KMS-11 (cell line): ENCODE measurements at regions not wholly inside any gene's neighbourhood (a gene's known extent, or its start where the extent isn't known, plus 50 kb on each side); places are given as distances from the start of the nearest gene placed in this dataset.
"Not testable (repeated sequence)": the region's sequence is repeated elsewhere in the genome, so short reads cannot be mapped to it uniquely, and the experiment has no call there.

Experiments used
- H2AFZ ChIP-seq: fragments of 200-600 bp; sonication (generic); 2 replicates; pipeline ENCODE4 v1.6.1; 2016; ENCODE audit warnings: antibody characterized with exemption, mixed run types, low read depth
- H3K27ac ChIP-seq: fragments of 200-600 bp; sonication (generic); 2 replicates; pipeline ENCODE4 v1.6.1; 2016; ENCODE audit warnings: mild to moderate bottlenecking, mixed run types
- H3K27me3 ChIP-seq: fragments of 200-600 bp; sonication (generic); 2 replicates; pipeline ENCODE4 v1.6.1; 2017; ENCODE audit warnings: mild to moderate bottlenecking, low read depth, mixed run types, moderate library complexity; ENCODE audit not compliant: insufficient read depth
- H3K36me3 ChIP-seq: fragments of 200-600 bp; sonication (generic); 2 replicates; pipeline ENCODE4 v1.6.1; 2017; ENCODE audit warnings: mild to moderate bottlenecking, mixed run types; ENCODE audit not compliant: insufficient read depth
- H3K4me1 ChIP-seq: fragments of 200-600 bp; sonication (generic); 2 replicates; pipeline ENCODE4 v1.6.1; 2016; ENCODE audit warnings: mild to moderate bottlenecking, low read depth, mixed run types; ENCODE audit not compliant: poor library complexity, severe bottlenecking
- H3K4me2 ChIP-seq: fragments of 200-600 bp; sonication (generic); 2 replicates; pipeline ENCODE4 v1.7.0; 2016; ENCODE audit warnings: mild to moderate bottlenecking, mixed run types
- H3K4me3 ChIP-seq: fragments of 200-600 bp; sonication (generic); IDR thresholded peaks from 2 replicates; pipeline ENCODE4 v1.6.1; 2017; ENCODE audit warnings: low read depth, low read length, mixed read lengths; ENCODE audit not compliant: insufficient read depth
- H3K79me2 ChIP-seq: fragments of 200-600 bp; sonication (generic); 2 replicates; pipeline ENCODE4 v1.6.1; 2016; ENCODE audit warnings: low read depth, mixed run types; ENCODE audit not compliant: insufficient read depth
- H3K9ac ChIP-seq: fragments of 200-600 bp; sonication (generic); 2 replicates; pipeline ENCODE4 v1.6.1; 2016; ENCODE audit warnings: mild to moderate bottlenecking, mixed run types
- H4K20me1 ChIP-seq: fragments of 200-600 bp; sonication (generic); 2 replicates; pipeline ENCODE4 v1.6.1; 2016; ENCODE audit warnings: mild to moderate bottlenecking, mixed run types; ENCODE audit not compliant: insufficient read depth
- TF ChIP-seq, protein P1 (sequence below): fragments of 200-600 bp; sonication (generic); conservative IDR thresholded peaks from 2 replicates; pipeline ENCODE4 v1.6.1; 2017; ENCODE audit warnings: low read depth, mild to moderate bottlenecking, antibody characterized with exemption, low read length, moderate library complexity, mixed read lengths

DNA sequence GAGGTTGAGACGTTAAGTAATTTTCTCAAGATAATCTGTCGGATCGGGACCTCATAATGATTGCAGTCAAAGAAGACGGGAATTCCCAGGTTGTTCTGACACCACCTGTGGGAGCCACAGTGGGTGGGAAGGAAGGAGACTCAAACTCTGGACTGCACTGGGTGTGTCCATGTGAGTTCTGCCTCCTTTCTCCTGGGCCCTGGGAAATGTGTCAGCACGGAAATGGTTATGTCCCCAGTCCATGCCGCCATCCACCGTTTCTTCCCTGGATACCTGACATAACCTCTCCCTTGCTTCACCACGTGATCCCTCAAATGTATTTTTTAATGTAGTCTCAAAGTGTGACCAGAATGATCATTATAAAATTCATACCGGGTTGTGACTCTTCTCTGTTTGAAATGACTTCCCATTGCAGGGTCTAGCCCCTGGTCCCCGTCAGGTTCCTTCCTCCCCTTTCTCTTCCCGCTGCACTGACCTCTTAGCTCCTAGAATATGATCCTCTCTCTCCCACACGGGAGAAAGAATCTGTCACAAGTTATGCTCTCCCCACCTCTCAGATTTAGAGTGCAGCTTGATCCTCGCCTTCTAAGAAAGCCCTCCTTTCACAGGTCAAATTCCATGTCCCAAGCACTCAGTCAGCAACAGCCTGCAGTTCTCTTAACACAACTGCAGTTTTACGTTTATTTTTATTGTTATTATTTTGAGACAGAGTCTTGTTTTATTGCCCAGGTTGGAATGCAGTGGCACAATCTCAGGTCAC, 820.0 kb upstream of the EEF2KMT start:
- Histone ChIP-seq H3K79me2 (no peaks in the 10 kb centered on the region), H2AFZ (no peak overlapping the region), H3K4me2 (no peak overlapping the region), H3K36me3 (no peaks in the 10 kb centered on the region), H3K27ac (no peak overlapping the region), H3K9ac (no peak overlapping the region), H3K4me3 (no peak overlapping the region), H3K4me1 (no peaks in the 10 kb centered on the region), H3K27me3 (no peaks in the 10 kb centered on the region), H4K20me1 (no peaks in the 10 kb centered on the region)
- TF ChIP-seq, protein P1, sequence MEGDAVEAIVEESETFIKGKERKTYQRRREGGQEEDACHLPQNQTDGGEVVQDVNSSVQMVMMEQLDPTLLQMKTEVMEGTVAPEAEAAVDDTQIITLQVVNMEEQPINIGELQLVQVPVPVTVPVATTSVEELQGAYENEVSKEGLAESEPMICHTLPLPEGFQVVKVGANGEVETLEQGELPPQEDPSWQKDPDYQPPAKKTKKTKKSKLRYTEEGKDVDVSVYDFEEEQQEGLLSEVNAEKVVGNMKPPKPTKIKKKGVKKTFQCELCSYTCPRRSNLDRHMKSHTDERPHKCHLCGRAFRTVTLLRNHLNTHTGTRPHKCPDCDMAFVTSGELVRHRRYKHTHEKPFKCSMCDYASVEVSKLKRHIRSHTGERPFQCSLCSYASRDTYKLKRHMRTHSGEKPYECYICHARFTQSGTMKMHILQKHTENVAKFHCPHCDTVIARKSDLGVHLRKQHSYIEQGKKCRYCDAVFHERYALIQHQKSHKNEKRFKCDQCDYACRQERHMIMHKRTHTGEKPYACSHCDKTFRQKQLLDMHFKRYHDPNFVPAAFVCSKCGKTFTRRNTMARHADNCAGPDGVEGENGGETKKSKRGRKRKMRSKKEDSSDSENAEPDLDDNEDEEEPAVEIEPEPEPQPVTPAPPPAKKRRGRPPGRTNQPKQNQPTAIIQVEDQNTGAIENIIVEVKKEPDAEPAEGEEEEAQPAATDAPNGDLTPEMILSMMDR, result no peak

DNA sequence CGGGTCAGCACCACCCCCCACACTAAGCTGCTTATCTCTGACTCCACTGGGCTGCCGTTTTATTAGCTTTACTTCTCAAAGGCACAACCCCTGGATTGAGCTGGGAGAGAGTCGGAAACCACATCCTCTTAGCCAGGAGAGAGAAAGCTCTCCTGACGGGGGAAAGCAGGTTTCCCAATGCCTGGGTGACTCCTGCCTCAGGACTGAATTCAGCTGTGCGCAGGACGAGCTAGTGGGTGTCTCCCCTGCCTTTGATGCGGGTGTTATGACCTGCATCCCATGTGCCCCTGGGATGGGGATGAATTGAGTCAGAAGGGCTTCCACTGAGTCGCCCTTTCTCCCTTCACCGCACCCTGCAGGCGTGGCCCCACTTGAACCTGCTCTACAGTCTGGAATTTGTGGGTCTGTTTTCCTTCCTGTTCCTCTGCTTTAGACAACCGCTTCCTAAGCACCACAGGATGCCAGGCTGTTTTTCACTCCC, 819.2 kb upstream of the EEF2KMT start:
- TF ChIP-seq, protein P1, result no peak
- H3K9ac ChIP-seq, result no peak overlapping the region

DNA sequence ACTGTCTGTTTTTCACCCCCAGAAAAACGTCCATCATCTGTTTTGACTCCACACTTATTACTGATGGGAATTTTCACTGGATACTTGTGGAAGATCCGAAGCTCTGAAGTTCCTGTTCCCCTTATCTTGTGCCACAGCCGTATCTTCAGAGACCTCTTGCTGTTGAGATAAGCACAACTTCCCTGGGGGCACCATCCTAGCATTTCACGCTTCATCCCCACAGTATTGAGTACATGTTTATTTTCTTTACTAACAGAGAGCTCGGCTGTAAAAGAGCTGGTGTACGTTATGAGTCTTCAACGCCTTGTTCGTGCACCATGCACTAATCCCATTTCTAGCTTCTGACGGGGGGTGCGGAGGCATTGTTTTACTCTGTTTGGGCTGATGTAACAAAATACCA, 813.6 kb upstream of the EEF2KMT start:
- no peak overlapping the region for H3K27ac ChIP-seq
- H3K9ac ChIP-seq, result no peak overlapping the region
- no peaks in the 10 kb centered on the region for H3K79me2 ChIP-seq
- H2AFZ ChIP-seq, result no peak overlapping the region
- TF ChIP-seq, protein P1, result no peak
- H3K36me3 ChIP-seq, result no peaks in the 10 kb centered on the region
- H3K4me3 ChIP-seq, result no peak overlapping the region
- no peak overlapping the region for H3K4me2 ChIP-seq
- no peaks in the 10 kb centered on the region for H4K20me1 ChIP-seq
- peaks cover 25% of the 10 kb centered on the region for H3K4me1 ChIP-seq
- no peaks in the 10 kb centered on the region for H3K27me3 ChIP-seq

More for the DNA sequence above, 819.2 kb upstream of the EEF2KMT start:
- Histone ChIP-seq H3K4me3 (no peak overlapping the region), H3K4me1 (no peaks in the 10 kb centered on the region), H3K27ac (no peak overlapping the region), H3K79me2 (no peaks in the 10 kb centered on the region), H3K4me2 (no peak overlapping the region), H2AFZ (no peak overlapping the region), H3K27me3 (no peaks in the 10 kb centered on the region), H4K20me1 (no peaks in the 10 kb centered on the region), H3K36me3 (no peaks in the 10 kb centered on the region)

DNA sequence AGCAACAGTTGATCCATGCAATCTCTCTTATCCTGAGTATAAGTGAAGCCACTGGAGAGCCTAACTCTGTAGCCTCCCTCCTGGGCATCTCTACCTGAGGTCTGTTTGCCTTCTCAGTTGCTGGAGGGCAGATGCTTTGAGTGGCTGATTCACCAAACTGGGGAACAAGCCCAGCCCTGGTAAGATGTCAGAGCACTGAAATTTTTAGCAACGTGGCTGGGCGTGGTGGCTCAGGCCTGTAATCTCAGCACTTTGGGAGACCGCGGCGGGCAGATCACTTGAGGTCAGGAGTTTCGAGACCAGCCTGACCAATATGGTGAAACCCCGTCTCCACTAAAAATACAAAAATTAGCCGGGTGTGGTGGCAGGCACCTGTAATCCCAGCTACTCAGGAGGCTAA, 812.0 kb upstream of the EEF2KMT start:
- peaks cover 29% of the 10 kb centered on the region for H3K4me1 ChIP-seq
- not testable (repeated sequence) for H3K9ac ChIP-seq, H3K4me3 ChIP-seq, H3K27me3 ChIP-seq, H2AFZ ChIP-seq, H4K20me1 ChIP-seq, H3K79me2 ChIP-seq, H3K36me3 ChIP-seq, H3K4me2 ChIP-seq
- peak overlapping the region; percentile 59 for H3K27ac ChIP-seq

DNA sequence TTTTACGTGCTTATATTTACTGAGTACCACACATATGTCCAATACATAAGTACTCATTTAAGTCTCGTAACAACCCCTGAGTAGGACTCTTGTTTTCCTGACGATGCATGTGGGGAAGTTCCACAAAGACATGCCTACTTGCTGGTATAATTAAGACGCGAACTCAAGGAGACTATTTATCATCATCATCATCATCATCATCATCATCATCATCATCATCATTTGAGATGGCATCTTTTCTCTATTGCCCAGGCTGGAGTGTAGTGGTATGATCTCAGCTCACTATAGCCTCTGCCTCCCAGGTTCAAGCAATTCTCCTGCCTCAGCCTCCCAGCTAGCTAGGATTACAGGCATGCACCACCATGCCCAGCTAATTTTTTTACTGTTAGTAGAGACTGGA, 809.9 kb upstream of the EEF2KMT start:
- Histone ChIP-seq H3K36me3 (no peaks in the 10 kb centered on the region), H2AFZ (no peak overlapping the region), H3K9ac (no peak overlapping the region), H3K27me3 (no peaks in the 10 kb centered on the region), H3K4me2 (no peak overlapping the region), H3K27ac (no peak overlapping the region), H3K4me3 (no peak overlapping the region), H3K79me2 (no peaks in the 10 kb centered on the region), H3K4me1 (peaks cover 29% of the 10 kb centered on the region), H4K20me1 (no peaks in the 10 kb centered on the region)
- TF ChIP-seq, protein P1, result no peak
